ENCODE measurements at regions not wholly inside any gene's neighbourhood (a gene's known extent, or its start where the extent isn't known, plus 50 kb on each side); places are given as distances from the start of the nearest gene placed in this dataset.
"Not testable (repeated sequence)": the region's sequence is repeated elsewhere in the genome, so short reads cannot be mapped to it uniquely, and the experiment has no call there.

GRCh38 chr4:134798573-134798972 is 597.0 kb upstream of the PABPC4L start:
- no peak for DNase-seq (ENCODE audit: low read depth, low spot score)
- H3K4me3 ChIP-seq (ENCODE audit: low read length), result no peak overlapping the region

DNA sequence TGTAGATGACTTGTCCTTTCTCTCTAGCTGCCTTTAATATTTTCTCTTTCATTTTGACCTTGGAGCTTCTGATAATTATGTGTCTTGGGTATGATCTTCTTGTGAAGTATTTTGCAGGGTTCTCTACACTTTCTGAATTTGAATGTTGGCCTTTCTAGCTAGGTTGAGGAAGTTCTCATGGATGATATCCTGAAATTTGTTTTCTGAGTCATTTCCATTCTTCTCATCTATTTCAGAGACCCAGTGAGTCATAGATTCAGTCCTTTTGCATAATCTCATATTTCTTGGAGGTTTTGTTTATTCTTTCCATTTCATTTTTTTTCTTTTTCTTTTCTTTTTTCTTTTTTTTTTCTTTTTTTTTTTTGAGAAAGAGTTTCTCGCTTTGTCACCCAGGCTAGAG is 585.7 kb upstream of the PABPC4L start:
- H3K4me3 ChIP-seq (ENCODE audit: low read length), result no peak overlapping the region

DNA sequence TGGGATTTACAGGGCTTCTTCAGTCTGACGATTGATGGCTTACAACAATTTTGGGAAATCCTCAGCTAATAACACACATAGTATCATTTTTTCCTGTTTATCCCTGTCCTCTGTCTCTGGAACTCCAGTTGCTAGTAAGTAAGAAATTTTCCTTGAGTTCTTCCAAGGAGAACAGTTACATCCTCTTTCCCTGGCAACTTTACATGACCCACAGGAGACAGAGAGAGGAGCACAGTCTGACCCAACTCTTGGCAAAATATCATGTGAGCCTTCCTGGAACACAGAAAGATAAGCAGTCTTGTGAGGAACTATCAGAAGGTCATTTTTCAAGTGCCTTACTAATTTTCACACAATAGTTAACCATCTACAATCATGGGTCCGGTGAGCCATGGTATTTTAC is 578.7 kb upstream of the PABPC4L start:
- no peak overlapping the region for H3K4me3 ChIP-seq (ENCODE audit: low read length)
- DNase-seq (ENCODE audit: low read depth, low spot score), result no peak

More for the DNA sequence above, 585.7 kb upstream of the PABPC4L start:
- DNase-seq (ENCODE audit: low read depth, low spot score), result no peak

GRCh38 chr4:134777606-134778005 is 576.0 kb upstream of the PABPC4L start:
- no peak for DNase-seq (ENCODE audit: low read depth, low spot score)
- no peak overlapping the region for H3K4me3 ChIP-seq (ENCODE audit: low read length)

GRCh38 chr4:134773497-134774000 is 572.0 kb upstream of the PABPC4L start:
- no peak overlapping the region for H3K4me3 ChIP-seq (ENCODE audit: low read length)
- DNase-seq (ENCODE audit: low read depth, low spot score), result no peak

DNA sequence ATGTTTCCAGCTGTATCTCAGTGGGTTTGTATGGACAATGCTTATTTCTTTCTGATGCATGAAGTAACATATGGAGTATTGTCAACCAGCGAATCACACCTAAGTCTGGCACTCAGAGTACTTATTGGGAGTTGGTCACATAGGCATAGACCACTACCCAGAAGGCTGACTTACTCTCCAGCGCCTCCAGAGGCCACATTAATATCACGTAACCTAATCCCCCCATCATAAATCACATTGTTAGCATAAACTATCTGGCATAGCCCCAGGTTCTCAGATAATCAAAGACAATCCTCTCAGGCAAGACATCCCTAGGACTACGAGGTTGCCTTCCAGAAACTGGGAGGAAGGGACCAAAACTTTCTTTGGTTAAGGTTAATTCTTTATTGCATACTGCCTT is 560.5 kb upstream of the PABPC4L start:
- DNase-seq (ENCODE audit: low read depth, low spot score), result peak; percentile 4
- H3K4me3 ChIP-seq (ENCODE audit: low read length), result no peak overlapping the region

- H3K4me3 ChIP-seq (ENCODE audit: low read length), result no peak overlapping the region
- DNase-seq (ENCODE audit: low read depth, low spot score), result no peak
These were observed 554.8 kb upstream of the PABPC4L start for GRCh38 chr4:134756421-134756820.

DNA sequence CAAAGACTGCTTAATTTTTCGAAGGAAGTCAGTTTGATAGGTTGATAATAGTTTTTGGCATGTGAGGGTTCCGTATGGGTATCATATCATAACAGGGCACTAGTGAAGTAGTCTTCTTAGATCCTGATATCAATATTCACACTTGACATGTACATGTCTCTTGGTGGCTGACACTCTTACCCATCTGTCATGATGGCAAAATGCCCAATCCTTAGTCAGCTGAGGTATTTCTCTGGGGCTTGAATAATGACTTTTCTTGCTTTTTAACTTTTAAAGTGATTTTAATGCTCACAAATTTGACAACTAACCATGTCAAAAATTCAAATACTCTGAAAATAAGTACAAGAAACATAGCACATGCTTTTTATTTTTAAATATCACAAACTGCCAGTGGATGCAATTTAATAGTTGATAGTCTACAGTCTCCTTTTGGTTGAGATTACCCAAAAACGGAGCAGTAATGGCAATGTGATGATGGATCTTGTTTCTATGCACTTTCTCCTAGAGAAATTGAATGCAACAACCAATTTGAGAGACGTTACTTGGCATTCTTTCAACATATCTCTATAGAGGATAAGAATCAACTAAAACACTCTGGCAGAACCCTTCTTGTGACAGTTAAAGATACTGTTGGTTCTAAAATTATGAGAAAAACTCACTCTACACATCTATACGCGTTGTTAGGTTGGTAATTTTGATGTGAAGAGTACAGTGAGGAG is 552.9 kb upstream of the PABPC4L start:
- DNase-seq (ENCODE audit: low read depth, low spot score), result no peak
- H3K4me3 ChIP-seq (ENCODE audit: low read length), result no peak overlapping the region

GRCh38 chr4:134753390-134753789 is 551.8 kb upstream of the PABPC4L start:
- H3K4me3 ChIP-seq (ENCODE audit: low read length), result no peak overlapping the region
- DNase-seq (ENCODE audit: low read depth, low spot score), result no peak

DNA sequence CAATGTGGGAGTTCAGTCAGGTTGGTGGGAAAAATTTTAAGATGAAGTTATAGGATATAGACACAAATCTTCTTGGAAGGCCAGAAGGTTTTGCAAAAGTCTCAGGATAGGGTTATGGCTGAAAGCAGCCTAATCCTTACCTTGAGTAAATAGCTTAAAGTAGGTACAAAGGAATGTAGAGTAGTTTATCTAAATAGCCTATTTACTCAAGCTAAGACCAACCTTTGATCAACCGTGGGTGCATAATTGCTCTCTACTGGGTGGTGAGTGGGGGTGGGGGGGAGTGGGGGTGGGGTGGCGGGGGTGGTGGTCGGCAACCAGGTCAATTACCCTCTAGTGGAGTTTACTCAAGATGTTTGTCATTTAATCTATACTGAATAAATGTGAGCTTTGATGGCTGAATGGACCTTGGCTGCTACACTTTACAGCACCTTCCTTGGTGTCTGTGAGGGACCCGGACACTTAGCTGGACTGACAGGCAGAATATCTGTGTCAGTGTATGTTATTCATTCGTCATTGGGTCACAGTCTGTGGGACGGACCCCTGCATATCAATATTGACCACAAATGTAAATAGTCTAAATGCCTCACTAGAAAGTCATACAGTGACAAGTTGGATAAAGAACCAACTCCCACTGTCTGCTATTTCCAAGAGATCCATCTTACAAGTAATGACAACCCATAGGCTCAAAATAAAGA is 545.7 kb upstream of the PABPC4L start:
- no peak for DNase-seq (ENCODE audit: low read depth, low spot score)
- no peak overlapping the region for H3K4me3 ChIP-seq (ENCODE audit: low read length)

DNA sequence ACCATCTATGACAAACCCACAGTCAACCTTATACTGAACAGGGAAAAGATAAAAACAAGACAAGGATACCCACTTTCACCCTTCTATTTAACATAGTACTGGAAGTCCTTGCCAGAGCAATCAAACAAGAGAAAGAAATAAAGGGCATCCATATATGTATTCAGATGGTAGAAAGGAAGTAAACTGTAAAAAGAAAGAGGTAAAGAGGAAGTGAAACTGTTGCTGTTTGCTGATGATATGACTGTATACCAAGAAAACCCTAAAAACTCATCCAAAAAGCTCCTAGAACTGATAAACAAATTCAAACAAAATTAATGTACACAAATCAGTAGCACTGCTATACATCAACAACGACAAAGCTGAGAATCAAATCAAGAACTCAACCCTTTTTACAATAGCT is 538.7 kb upstream of the PABPC4L start:
- H3K4me3 ChIP-seq (ENCODE audit: low read length), result no peak overlapping the region
- no peak for DNase-seq (ENCODE audit: low read depth, low spot score)

DNA sequence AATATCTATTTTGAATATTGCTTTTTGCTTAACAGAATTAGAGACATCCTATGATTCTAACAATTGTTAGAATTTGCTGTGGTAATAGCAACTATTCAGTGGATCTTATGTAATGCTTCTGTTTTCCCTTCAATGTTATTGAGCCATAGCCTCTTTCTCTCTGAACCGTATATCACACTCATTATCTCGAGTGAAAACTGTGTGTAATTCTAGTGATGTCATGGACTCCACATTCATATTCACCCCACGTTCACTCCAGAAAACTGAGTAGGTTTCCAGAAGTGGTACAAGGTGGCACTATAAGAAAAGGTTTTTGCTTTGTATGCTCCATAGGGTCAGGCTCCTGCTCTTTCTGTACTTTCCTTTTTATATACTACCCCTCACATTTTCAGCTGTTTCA is 534.3 kb upstream of the PABPC4L start:
- no peak overlapping the region for H3K4me3 ChIP-seq (ENCODE audit: low read length)
- no peak for DNase-seq (ENCODE audit: low read depth, low spot score)

DNA sequence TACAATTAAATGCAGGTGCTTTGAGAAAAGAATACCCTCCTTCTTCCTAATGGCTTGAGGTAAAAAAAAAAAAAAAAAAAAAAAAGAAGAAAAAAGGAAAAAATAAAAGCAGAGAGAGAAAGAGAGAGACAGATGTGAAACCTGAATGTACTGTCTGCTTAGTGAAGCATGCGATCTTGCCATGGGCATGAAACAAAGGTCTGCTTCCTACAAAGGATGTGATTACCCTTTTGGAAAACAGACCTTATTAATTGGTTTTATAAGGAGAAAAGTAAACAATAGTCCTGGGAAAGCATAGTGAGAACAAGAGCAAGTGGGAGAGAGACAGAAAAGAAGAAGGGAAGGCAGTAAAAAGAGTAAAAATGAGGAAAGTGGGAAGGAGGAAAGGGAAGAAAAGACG is 526.1 kb upstream of the PABPC4L start:
- no peak for DNase-seq (ENCODE audit: low read depth, low spot score)
- no peak overlapping the region for H3K4me3 ChIP-seq (ENCODE audit: low read length)

DNA sequence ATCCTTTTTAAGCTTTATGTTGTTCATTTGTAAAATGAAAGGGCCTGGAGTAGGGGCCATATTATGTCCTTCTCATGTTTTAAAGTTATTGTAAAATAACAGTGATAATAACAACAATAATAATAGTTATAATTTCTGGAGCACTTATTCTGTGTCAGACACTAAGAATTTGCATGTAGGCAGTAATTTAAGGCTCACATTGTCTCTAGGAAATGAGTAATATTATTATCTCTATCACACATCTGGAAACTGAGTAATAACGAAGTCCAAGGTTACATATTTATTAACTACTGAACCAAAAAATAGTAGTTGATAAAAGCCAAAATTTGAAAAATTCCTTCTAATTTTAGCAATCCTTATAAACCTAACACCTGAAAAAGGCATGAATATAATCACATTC is 520.7 kb upstream of the PABPC4L start:
- no peak for DNase-seq (ENCODE audit: low read depth, low spot score)
- no peak overlapping the region for H3K4me3 ChIP-seq (ENCODE audit: low read length)

- no peak for DNase-seq (ENCODE audit: low read depth, low spot score)
- H3K4me3 ChIP-seq (ENCODE audit: low read length), result no peak overlapping the region
These were observed 518.4 kb upstream of the PABPC4L start for GRCh38 chr4:134720030-134720429.

- no peak overlapping the region for H3K4me3 ChIP-seq (ENCODE audit: low read length)
- no peak for DNase-seq (ENCODE audit: low read depth, low spot score)
These were observed 507.0 kb upstream of the PABPC4L start for GRCh38 chr4:134708616-134709015.

GRCh38 chr4:134708026-134708425 is 506.4 kb upstream of the PABPC4L start:
- no peak for DNase-seq (ENCODE audit: low read depth, low spot score)
- no peak overlapping the region for H3K4me3 ChIP-seq (ENCODE audit: low read length)

DNA sequence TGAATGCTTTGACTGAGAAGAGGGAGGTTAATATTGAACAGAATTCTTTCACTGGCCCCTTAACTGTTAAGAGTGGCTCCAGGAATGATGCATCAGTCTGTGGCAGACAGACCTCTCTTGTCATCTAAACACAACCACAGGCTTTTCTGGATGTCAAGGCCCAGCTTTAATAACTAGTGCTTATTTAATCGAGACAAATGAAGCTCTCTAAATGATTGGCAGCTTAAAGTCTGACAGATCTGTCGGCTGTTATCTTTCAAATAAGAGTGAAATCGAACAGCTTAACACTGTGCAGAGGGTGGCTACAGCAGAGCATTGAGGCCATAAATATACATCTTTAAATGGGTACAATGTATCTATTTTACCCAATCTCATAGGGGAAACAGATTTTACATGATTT is 500.8 kb upstream of the PABPC4L start:
- no peak overlapping the region for H3K4me3 ChIP-seq (ENCODE audit: low read length)

GRCh38 chr4:134700251-134700650 is 498.7 kb upstream of the PABPC4L start:
- no peak for DNase-seq (ENCODE audit: low read depth, low spot score)
- no peak overlapping the region for H3K4me3 ChIP-seq (ENCODE audit: low read length)

More for the DNA sequence above, 500.8 kb upstream of the PABPC4L start:
- no peak for DNase-seq (ENCODE audit: low read depth, low spot score)

DNA sequence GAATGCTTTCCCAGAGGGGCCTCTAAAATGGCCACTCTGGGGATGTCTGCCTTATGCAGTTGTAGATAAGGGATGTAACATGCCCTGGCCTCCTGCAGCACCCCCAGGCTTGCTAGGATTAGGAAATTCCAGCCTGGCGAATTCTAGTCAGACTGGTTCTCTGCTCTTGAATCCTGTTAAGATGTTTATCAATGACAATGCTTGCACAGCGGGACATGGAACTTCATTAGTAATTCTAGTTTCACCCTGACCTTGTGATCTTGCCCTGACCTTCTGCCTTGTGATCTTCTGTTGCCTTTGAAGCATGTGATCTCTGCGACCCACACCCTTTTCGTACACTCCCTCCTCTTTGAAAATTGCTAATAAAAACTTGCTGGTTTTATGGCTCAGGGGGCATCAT is 497.2 kb upstream of the PABPC4L start:
- DNase-seq (ENCODE audit: low read depth, low spot score), result not testable (repeated sequence)

GRCh38 chr4:134695433-134695832 is 493.8 kb upstream of the PABPC4L start:
- H3K4me3 ChIP-seq (ENCODE audit: low read length), result no peak overlapping the region
- no peak for DNase-seq (ENCODE audit: low read depth, low spot score)

More for the DNA sequence above, 497.2 kb upstream of the PABPC4L start:
- H3K4me3 ChIP-seq (ENCODE audit: low read length), result not testable (repeated sequence)

All from Jurkat, Clone E6-1 (cell line).